SKM-1 treated with dmso at 0.1 percent for 144 hours (cell line): ENCODE measurements at regions not wholly inside any gene's neighbourhood (a gene's known extent, or its start where the extent isn't known, plus 50 kb on each side); places are given as distances from the start of the nearest gene placed in this dataset.
"Not testable (repeated sequence)": the region's sequence is repeated elsewhere in the genome, so short reads cannot be mapped to it uniquely, and the experiment has no call there.

ENCODE experiments used
- DNase-seq: peaks from one replicate; lab custom pipeline; 2025; ENCODE audit not compliant: unreplicated experiment; lab: John Stamatoyannopoulos, UW

DNA sequence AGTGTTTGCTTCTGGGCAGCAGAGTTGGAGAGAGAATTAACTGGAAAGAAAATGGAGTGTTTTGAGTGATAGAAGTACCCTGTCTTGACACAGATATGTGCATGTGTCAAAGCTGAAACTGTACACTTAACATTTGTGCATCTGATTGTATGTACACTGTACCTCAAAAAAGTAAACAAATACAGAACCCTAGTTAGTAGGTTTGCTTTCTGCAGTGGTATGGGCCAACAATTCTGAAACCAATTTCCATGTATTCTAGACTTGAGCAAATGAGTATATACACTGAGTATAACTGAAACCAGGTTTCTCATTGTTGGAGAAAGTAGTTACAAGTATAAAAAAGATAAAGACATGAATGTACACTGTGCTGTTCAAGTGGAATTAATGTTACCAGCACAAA, 52.4 kb downstream of the ELAPOR2 start:
- DNase-seq = no peak

- no peak for DNase-seq
These were observed 54.5 kb downstream of the ELAPOR2 start for GRCh38 chr7:87004956-87005355.

DNA sequence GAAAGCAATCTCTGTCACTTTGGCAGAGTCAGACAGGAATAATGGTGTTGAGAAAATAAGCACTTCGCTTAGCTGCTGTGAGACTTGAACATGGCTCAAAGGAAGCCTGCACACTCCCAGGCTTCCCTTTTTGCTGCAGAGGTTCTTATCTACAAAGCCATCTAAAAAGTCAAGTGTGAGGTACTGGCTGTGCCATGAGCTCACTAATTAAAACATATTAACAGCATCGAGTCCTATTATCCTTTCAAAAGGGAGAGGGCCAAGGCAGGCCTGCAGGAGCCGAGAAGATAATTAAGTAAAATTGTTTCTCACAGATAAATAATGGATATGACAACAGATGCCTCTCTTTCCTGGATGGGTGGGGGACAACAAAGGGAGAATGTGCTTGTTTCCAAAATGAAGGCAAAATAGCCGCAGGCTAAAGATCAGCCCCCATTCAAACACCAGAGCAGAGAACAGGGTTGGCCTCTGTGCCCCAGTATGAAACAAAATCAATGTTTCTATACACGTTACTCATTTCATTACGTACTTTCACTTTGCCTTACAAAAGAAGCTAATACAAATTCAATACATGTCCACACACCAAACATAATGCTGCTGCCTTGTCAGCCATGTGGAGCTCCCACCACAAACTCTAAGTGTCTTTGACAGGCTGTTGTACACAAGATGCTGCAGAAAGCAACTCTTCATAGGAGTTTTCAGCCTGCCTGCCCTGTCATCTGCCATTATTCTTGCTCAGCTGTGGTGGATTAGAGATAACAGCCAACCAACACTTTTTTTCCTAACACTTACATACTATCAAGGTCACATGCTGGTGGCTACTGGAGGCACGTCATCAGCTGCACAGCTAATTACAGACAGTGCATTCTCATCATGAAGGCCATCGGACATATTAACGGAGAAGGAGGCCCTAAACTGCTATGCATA, 55.3 kb downstream of the ELAPOR2 start:
- DNase-seq = no peak

DNA sequence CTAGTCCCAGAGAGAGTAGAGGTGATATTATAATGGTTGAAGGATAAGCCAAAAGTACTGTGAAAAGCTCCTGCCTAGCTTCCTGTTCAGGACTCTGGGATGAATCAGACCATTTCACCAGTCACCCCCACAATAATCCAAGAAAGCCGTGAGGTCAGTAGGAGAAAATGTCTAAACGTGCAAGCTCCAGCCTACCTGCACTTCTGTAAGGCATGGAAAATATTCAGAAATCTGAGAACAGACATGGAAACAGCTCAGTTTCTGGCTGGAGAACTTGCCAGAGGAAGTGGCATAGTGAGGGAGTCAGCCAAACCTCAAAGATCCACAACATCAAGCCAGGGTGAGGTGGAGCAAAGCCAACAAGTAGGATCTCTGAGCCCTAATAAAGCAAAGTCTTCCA, 58.2 kb downstream of the ELAPOR2 start:
- DNase-seq = no peak

DNA sequence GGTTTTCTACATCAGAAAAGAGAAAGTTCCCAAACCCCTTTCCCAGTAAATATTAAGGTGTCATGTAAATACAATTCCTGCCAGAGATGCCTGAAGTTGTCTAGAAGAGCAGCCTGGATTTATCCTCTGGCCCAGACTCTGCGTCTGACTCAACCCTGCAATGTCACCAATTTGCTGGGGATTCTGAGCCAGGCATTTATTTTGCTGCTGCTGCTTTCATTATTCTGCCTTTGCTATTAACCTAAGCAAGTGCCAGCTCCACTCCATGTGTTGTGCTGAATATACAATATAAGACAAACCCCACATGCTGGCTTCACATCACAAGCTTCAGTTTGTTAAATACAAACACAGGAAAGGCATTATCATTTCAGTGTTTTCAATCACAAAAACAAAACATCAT, 59.1 kb downstream of the ELAPOR2 start:
- no peak for DNase-seq

- DNase-seq = no peak
These were observed 59.7 kb downstream of the ELAPOR2 start for GRCh38 chr7:86999750-87000149.

GRCh38 chr7:86995814-86996213, 63.6 kb downstream of the ELAPOR2 start:
- DNase-seq = no peak

DNA sequence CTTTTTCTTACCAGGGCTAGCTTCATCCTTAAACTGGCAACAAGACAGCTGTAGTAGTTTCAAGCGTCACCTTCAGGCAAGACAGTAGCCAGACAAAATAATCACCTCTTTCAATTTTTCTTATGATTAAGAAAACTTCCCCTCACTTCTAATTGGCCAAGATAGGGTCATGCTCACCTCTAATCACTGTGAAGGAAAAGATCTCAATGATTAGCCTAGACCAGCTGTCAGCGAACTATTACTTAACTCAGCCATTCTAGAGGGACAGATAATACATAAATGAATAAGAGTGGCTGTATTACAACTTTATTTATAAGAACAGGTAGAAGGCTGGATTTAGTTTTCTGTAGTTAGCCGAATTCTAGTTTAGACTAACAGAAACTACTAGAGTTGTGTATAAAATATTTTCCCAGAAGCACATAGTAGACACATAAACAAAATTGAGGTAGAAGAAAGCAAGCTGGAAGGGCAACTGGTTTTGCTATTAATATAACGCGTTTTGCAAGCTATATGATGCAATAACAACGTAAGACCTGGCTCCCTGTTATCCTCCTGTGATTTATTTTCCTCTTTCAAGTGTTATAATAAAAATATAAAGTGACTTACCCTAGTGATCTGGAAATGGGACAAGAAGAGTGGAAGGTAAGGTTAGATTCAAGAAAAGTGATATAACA, 64.3 kb downstream of the ELAPOR2 start:
- no peak for DNase-seq

- no peak for DNase-seq
These were observed 67.7 kb downstream of the ELAPOR2 start for GRCh38 chr7:86991771-86992191.

- DNase-seq = no peak
These were observed 68.2 kb downstream of the ELAPOR2 start for GRCh38 chr7:86991093-86991769.

DNA sequence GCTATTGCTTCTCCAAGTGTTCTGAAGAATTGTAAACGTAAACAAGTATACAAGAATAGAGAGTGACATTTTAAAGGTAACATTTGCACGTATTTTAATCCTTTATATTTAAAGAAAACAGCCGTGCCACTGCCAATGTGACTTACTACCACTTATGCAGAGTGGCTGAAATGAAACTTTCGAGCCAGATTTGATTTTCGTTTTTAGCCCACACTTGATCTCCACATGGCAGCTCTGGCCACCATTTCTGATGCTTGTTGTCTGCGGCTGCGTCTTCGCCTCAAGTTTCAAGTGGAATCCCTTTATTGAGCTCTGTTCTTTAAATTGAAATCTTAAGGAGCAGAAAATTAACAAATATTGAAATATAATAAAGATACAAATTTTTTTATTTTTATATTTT, 70.0 kb downstream of the ELAPOR2 start:
- no peak for DNase-seq

DNA sequence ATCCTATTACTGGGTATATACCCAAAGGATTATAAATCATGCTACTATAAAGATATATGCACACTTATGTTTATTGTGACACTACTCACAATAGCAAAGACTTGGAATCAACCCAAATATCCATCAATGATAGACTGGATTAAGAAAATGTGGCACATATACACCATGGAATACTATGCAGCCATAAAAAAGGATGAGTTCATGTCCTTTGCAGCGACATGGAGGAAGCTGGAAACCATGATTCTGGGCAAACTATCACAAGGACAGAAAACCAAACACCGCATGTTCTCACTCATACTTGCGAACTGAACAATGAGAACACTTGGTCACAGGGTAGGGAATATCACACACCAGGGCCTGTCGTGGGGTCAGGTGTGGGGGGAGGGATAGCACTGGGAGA, 71.6 kb downstream of the ELAPOR2 start:
- not testable (repeated sequence) for DNase-seq

DNA sequence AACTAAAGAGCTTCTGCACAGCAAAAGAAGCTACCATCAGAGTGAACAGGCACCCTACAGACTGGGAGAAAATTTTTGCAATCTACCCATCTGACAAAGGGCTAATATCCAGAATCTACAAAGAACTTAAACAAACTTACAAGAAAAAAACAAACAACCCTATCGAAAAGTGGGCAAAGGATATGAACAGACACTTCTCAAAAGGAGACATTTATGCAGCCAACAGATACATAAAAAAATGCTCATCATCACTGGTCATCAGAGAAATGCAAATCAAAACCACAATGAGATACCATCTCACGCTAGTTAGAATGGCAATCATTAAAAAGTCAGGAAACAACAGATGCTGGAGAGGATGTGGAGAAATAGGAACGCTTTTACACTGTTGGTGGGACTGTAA, 72.1 kb downstream of the ELAPOR2 start:
- not testable (repeated sequence) for DNase-seq

DNA sequence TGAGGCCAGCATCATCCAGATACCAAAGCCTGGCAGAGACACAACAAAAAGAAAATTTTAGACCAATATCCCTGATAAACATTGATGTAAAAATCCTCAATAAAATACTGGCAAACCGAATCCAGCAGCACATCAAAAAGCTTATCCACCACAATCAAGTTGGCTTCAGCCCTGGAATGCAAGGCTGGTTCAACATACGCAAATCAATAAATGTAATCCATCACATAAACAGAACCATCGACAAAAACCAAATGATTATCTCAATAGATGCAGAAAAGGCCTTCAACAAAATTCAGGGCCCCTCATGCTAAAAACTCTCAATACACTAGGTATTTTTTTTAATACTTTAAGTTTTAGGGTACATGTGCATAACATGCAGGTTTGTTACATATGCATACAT, 74.1 kb downstream of the ELAPOR2 start:
- DNase-seq = not testable (repeated sequence)

DNA sequence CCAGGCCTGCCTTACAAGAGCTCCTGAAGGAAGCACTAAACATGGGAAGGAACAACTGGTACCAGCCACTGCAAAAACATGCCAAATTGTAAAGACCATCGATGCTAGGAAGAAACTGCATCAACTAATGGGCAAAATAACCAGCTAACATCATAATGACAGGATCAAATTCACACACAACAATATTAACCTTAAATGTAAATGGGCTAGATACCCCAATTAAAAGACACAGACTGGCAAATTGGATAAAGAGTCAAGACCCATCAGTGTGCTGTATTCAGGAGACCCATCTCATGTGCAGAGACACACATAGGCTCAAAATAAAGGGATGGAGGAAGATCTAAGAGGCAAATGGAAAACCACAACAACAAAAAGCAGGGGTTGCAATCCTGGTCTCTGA, 75.8 kb downstream of the ELAPOR2 start:
- not testable (repeated sequence) for DNase-seq

GRCh38 chr7:86981937-86982336, 77.5 kb downstream of the ELAPOR2 start:
- not testable (repeated sequence) for DNase-seq

DNA sequence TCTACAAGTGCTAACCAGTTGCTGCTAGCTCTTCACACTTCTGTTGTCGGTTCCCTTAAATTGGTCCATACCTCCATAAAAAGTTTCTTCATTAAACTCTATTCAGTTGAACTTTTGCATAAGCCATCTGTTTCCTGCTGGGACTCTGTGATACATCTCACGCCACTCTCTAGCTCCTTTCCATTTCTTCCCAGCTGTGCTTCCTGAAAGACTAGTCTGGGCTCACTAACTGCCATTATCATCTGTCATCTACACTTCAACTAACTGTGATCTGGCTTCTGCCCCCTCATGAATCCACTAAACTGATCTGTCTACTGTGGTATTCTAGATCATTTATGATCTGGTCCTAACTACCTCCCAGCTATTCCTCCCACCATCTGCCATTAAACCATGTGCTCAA, 78.3 kb downstream of the ELAPOR2 start:
- no peak for DNase-seq

DNA sequence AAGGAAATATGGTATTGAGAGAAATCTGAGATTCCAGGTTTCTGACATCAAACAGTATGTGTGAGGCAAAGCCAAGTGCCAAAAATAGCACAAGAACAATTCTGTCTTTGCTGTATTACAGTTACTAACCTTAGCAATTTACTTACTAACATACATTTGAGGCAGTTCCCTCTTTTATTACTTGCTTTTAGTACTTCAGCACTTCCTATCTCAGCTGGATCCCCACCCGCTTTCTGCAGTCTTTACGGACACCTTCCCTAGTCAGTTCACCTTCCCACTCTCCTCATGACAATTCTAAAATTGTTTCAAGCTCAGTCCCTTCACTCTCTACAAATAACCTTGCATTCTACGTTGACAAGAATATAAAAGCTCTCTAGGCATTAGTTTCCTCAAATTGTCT, 79.2 kb downstream of the ELAPOR2 start:
- DNase-seq = no peak

GRCh38 chr7:86978808-86979506, 80.5 kb downstream of the ELAPOR2 start:
- DNase-seq = no peak

DNA sequence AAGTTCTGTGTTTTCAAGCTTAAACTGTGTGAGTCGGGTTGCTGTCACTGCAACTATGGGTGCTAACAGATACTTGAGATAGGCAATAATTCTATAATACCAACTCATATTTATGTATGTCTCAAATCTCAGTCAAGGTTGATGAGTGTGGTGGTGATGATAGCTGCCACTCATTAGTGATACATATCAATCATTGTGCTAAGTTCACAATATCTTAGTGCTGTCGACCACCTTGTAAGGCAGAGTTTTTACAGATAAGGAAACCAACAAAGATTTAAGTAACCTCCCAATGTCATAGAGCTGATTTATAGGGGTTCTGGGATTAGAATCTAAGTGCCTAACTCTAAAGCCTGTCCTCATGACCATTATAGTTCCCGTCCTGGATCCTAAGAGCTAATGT, 82.5 kb downstream of the ELAPOR2 start:
- no peak for DNase-seq

GRCh38 chr7:86975914-86976313, 83.5 kb downstream of the ELAPOR2 start:
- no peak for DNase-seq
